GM12873 (cell line): ENCODE measurements at regions not wholly inside any gene's neighbourhood (a gene's known extent, or its start where the extent isn't known, plus 50 kb on each side); places are given as distances from the start of the nearest gene placed in this dataset.

Experiments used
- CTCF ChIP-seq: IDR thresholded peaks from 2 replicates; pipeline ENCODE4 v1.5.1; 2012; ENCODE audit warnings: low read depth, mild to moderate bottlenecking, moderate library complexity, low read length, control low read depth; ENCODE audit not compliant: insufficient read depth; ENCODE audit errors: missing control alignments

- TF ChIP-seq CTCF = no peak
Measured at GRCh38 chr21:32920474-32920873, 105.3 kb upstream of the OLIG2 start.

- TF ChIP-seq CTCF = peak; percentile 73
Measured at GRCh38 chr21:32921632-32922230, 104.0 kb upstream of the OLIG2 start.

GRCh38 chr21:32925098-32925497 is 100.6 kb upstream of the OLIG2 start:
- no peak for TF ChIP-seq CTCF

GRCh38 chr21:32929633-32930038 is 96.1 kb upstream of the OLIG2 start:
- no peak for TF ChIP-seq CTCF

GRCh38 chr21:32930673-32931072 is 95.1 kb upstream of the OLIG2 start:
- TF ChIP-seq CTCF = no peak

- no peak for TF ChIP-seq CTCF
Measured at GRCh38 chr21:32934829-32935228, 90.9 kb upstream of the OLIG2 start.

GRCh38 chr21:32940079-32941014 is 85.4 kb upstream of the OLIG2 start:
- peak; percentile 75 for TF ChIP-seq CTCF
